GM19463 (cell line): ENCODE measurements at regions not wholly inside any gene's neighbourhood (a gene's known extent, or its start where the extent isn't known, plus 50 kb on each side); places are given as distances from the start of the nearest gene placed in this dataset.

ENCODE experiments used
- ATAC-seq: cut with Tn5 transposase; IDR thresholded peaks from one replicate; pipeline ENCODE4 v1.9.1; 2021; ENCODE audit warnings: mild to moderate bottlenecking, moderate library complexity; ENCODE audit not compliant: unreplicated experiment

GRCh38 chr13:44089452-44089851 is 209.7 kb downstream of the LACC1 start:
- no peak for ATAC-seq

GRCh38 chr13:44092078-44092970 is 212.6 kb downstream of the LACC1 start:
- ATAC-seq: no peak

DNA sequence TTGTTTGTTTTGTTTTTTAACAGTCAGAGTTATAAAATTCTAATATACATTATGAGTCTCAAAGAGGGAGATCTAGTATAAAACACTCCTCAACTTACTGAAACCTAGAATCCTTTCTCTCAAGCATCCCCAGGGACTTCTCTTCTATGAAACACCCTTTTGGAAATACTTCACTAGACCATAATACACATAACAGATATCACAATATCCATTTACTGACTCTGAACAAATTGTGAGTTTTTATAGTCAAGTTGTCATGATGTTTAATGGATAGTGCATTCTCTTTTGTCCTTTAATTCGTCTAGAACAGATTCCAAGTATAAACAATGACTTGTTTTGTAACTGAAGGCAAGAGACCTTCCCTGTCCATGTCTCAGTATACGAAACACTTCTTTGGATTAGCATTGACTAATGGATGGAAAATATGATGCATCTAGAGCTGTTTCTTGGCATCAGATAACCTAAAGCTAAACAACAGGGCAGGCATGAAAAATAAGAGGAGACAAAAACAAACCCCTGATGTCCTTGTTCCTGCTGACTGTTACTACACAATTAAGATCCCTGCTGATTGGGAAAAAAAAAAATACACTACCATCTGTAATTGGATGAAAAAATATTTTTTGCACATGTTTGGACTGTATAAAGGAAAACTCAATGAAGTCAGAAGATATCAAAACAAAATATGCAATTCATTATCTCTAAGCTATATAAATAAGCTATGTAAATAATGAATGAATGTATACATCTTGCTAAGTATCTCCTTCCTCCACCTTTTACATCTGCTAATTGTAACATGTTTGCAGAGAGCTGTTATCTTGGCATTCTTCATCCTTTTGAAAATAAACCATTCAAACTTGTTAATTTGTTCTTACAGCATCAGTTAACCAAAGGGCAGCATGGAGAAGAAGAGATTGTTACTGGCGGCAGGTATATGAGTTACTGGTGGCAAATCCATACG is 214.2 kb downstream of the LACC1 start:
- ATAC-seq: no peak

GRCh38 chr13:44096901-44097300 is 217.2 kb downstream of the LACC1 start:
- no peak for ATAC-seq

- no peak for ATAC-seq
Measured at GRCh38 chr13:44098559-44098958, 218.9 kb downstream of the LACC1 start.

DNA sequence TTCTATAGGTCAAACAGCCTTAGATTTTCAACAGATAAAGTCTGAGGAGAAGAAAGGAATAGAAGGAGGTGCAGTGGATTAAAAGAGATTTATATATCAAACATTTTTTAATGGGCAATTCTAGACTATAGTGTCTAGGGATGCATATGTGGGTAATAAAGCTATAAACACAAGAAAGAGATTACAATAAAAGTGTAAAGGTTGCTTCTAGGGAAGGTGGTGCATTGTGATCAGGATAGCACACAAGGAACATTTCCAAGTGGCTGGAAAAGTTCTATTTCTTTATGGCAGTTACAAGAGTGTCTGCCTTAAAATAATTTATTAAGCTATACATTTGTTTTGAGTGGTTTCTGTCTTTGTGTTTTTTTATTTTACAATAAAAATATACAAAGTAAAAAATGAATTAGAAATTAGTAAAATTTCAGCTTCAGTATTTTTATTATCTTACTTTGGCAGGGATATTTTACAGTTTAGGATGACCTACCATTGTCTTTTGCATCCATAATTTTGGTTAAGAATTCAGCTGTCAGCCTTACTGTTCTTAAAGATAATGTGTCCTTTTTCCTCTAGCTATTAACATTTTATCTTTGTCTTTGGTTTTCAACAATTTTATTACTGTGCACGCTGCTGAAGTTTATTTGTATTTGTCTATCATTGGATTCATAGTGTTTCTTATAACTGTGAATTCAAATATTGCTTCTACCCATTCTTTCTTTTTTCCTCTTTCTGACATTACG is 221.8 kb downstream of the LACC1 start:
- ATAC-seq: no peak

DNA sequence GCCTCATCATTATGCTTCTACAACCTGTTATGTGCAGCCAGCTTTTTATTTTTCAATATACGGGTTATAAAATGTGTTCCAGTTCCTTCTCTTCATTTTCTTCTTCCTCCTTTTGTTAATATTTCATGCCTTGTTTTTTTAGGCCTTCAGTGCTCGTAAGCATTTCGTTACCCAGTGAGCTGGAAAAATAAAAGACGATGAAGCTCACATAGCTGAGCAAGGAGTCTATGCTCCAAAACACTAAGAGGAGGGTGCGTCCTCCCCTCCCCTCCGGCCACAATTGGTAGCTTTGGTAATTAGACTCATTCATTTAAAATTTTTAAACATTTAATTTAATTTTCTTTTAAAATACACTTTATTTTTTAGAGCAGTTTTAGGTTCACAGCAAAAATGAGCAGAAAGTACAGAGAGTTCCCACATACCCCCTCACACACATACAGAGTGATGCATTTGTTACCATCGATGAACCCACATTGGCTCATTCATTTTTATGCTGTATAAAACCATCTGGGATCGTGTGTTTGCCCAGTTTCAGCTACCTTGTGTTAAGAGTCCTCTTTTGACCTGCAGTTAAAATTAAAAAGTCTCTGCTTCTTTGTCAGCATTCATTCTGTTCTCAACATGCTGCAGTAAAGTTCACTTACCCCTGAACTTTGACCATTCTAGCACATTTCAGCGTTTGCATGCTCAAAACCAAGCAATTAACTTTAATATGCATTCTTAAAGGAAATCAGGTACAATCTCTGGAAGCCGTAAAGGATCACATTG is 223.9 kb downstream of the LACC1 start:
- ATAC-seq: no peak

DNA sequence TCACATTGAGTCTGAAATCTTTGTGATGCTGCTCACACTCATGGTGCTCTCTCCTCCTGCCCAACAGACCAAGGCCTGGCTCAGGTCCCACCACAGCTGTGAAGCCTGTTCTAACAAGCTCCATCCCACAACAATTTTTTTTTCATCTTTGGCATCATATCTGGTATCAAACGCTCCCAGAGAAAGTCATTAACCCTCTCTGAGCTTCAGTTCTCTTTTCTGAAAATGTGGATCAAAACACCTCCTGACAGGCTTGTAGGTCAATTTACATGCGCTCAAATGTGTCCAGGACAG is 224.4 kb downstream of the LACC1 start:
- ATAC-seq: no peak

GRCh38 chr13:44104969-44105368 is 225.3 kb downstream of the LACC1 start:
- no peak for ATAC-seq

GRCh38 chr13:44106266-44107152 is 226.8 kb downstream of the LACC1 start:
- no peak for ATAC-seq

- no peak for ATAC-seq
Measured at GRCh38 chr13:44107357-44108121, 227.8 kb downstream of the LACC1 start.

GRCh38 chr13:44108331-44108858 is 228.7 kb downstream of the LACC1 start:
- ATAC-seq: no peak

- no peak for ATAC-seq
Measured at GRCh38 chr13:44110091-44110621, 230.5 kb downstream of the LACC1 start.

DNA sequence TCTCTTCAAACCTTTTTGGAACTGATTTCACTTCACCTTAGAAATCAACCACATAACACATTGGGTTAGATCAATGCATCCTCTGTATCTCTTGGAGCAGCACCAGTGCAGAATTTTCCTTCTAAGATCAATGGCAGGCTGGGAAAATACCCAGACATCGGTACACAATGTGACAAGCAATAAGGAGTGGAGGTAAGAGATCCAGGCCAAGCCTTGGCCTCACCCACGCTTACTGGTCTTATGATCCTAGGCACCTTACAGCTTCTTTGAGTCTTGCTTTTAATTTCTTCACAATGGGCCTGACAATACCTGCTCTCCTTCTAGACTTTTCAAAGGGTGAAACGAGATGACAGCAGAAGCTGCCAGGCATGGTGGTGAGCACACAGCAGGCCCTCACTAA is 232.0 kb downstream of the LACC1 start:
- no peak for ATAC-seq

- ATAC-seq: no peak
Measured at GRCh38 chr13:44112700-44113329, 233.1 kb downstream of the LACC1 start.

- ATAC-seq: no peak
Measured at GRCh38 chr13:44116562-44117332, 237.0 kb downstream of the LACC1 start.

- ATAC-seq: no peak
Measured at GRCh38 chr13:44117351-44117750, 237.6 kb downstream of the LACC1 start.
